Epithelial cell of proximal tubule (primary cell): ENCODE measurements at regions not wholly inside any gene's neighbourhood (a gene's known extent, or its start where the extent isn't known, plus 50 kb on each side); places are given as distances from the start of the nearest gene placed in this dataset.

Source experiments
- DNase-seq: peaks from one replicate; pipeline ENCODE4 v3.0.0-alpha.2; 2011; ENCODE audit warnings: low read depth
- H3K4me3 ChIP-seq: 2 replicates; pipeline ENCODE4 v1.5.1; 2011; ENCODE audit warnings: low read depth, mild to moderate bottlenecking, low read length
- TF ChIP-seq, protein P1 (sequence below): conservative IDR thresholded peaks from 2 replicates; pipeline ENCODE4 v1.5.1; 2012; ENCODE audit warnings: low read depth, mild to moderate bottlenecking, low read length

DNA sequence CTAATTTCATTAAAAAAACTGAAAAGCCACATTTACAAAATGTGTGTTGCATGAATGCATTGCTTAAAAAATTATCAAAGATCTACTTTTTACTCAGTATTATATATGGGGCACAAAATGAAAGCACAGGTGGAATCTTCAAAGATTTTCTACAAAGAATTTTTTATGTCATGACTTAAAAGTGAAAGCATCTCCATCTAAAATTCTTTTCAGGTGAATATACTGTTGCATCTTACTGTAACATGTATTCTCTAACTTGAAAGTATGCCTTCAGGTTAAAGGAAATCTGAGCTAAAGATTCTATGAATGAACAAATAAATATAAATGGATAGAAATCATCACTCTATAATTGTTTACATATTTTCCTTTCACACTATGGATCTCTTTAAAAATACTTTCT, 66.8 kb upstream of the WDR75 start:
- TF ChIP-seq, protein P1, sequence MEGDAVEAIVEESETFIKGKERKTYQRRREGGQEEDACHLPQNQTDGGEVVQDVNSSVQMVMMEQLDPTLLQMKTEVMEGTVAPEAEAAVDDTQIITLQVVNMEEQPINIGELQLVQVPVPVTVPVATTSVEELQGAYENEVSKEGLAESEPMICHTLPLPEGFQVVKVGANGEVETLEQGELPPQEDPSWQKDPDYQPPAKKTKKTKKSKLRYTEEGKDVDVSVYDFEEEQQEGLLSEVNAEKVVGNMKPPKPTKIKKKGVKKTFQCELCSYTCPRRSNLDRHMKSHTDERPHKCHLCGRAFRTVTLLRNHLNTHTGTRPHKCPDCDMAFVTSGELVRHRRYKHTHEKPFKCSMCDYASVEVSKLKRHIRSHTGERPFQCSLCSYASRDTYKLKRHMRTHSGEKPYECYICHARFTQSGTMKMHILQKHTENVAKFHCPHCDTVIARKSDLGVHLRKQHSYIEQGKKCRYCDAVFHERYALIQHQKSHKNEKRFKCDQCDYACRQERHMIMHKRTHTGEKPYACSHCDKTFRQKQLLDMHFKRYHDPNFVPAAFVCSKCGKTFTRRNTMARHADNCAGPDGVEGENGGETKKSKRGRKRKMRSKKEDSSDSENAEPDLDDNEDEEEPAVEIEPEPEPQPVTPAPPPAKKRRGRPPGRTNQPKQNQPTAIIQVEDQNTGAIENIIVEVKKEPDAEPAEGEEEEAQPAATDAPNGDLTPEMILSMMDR, result no peak
- no peak overlapping the region for H3K4me3 ChIP-seq
- DNase-seq, result no peak

DNA sequence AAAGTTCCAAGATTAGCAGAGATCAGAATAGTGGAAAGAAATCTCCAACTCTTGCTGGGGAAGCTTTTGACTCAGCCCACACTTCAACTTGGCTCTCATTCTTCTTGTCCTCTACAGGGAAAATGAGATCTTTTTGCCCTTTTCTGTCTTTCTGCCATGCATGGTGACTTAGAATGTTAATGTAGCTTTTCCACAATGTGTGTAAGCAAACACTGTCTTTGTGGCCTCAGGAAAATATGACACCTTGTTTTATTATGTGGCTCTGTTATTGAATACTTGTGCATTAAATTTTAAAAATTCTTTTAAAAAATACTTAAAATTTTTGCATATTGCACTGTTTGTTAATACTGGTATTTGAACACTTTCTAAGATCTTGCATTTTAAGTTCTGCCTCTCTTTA, 65.4 kb upstream of the WDR75 start:
- TF ChIP-seq, protein P1, result no peak
- DNase-seq, result no peak
- no peak overlapping the region for H3K4me3 ChIP-seq

DNA sequence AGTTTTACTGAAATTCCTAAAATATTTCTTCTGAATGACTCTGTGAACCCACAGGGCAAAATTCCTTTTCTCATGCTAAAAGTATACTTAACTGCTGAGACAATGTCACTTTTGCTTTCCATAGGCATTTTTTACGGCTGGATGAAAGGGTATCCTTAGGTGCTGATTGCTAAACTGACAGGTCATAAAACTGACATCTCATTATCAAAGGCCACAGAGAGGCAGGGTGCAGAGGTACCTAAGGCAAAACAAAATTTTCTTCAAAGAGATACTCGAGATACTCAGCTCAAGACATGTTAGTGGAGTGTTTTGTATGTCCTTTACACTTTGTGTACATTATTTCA, 62.0 kb upstream of the WDR75 start:
- no peak overlapping the region for H3K4me3 ChIP-seq
- no peak for DNase-seq
- TF ChIP-seq, protein P1, result no peak

DNA sequence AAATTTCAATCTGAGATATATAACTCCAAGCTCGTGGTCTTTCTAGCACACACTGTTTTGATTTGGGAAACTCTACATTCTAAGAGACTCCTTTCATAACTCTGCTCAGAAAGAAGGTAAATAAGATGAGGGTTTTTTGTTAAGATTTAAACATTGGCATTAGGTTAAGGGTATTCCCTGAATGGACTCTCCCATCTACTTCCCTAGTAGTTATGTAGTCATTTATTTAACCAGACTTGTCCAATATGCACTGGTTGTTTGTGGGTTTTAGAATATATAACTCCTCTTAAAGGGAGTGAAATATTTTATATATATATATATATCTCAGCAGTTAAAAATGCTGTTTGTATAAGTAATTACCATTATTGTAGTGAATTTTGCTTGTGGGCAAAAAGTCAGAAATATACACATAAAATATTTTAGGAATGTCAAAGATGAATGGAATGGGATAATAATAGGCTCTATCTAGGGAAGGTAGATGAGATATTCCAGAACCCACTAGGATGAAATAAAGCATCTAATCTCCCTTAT, 61.5 kb upstream of the WDR75 start:
- H3K4me3 ChIP-seq, result no peak overlapping the region
- TF ChIP-seq, protein P1, result no peak
- no peak for DNase-seq

DNA sequence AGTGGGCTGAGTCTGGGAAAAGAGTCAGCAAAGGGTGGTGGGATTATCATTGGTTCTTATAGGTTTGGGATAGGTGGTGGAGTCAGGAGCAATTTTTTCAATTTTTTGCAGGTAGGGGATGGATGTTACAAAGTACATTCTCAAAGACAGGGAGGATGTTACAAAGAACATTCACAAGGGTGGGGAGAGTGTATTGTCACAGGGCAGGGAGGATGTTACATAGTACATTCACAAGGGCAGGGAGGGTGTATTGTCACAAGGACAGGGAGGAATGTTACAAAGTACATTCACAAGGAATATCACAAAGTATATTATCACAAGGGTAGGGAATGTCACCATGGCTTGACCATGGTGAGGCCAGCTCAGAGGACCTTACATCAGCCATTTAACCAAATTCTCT, 58.6 kb upstream of the WDR75 start:
- DNase-seq, result no peak
- H3K4me3 ChIP-seq, result no peak overlapping the region

DNA sequence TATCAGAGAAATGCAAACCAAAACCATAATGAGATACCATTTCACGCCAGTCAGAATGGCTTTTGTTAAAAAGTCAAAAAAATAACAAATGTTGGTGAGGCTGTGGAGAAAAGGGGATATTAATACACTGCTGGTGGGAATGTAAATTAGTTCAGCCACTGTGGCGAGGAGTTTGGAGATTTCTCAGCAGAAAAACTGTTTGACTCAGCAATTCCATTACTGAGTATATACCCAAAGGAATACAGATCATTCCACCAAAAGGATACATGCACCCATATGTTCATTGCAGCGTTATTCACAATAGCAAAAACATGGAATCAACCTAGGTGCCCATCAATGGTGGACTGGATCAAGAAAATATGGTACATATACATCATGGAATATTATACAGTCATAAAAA, 54.5 kb upstream of the WDR75 start:
- no peak overlapping the region for H3K4me3 ChIP-seq
- TF ChIP-seq, protein P1, result no peak
- no peak for DNase-seq

More for the DNA sequence above, 58.6 kb upstream of the WDR75 start:
- TF ChIP-seq, protein P1, result no peak

DNA sequence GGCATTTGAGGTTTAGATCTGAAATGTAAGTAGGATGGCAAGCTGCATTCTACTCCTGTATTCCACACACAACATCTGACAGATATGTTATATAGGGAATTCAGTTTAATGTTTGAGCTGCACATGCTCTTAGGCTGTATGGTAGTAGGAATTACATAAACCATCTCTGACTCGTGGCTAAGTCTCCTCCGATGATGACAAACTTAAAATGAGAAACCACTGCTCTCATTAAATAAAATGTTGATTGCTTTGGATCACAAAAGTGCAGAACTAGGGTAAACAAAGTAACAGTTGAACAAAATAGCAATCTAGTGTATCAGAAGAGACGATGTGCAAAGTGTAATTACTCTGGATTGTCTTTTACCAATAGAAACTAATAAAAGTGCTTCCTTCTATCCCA, 50.1 kb upstream of the WDR75 start:
- TF ChIP-seq, protein P1, result no peak
- no peak overlapping the region for H3K4me3 ChIP-seq
- no peak for DNase-seq
